HEK293T (cell line): ENCODE measurements at regions not wholly inside any gene's neighbourhood (a gene's known extent, or its start where the extent isn't known, plus 50 kb on each side); places are given as distances from the start of the nearest gene placed in this dataset.
"Not testable (repeated sequence)": the region's sequence is repeated elsewhere in the genome, so short reads cannot be mapped to it uniquely, and the experiment has no call there.

Experiments
- BHLHE40 ChIP-seq: fragments of 450-650 bp; IDR thresholded peaks from 2 replicates; pipeline ENCODE4 v1.6.1; 2016; ENCODE audit warnings: mild to moderate bottlenecking, moderate library complexity, borderline replicate concordance
- ELF4 ChIP-seq: fragments of 450-650 bp; IDR thresholded peaks from 2 replicates; pipeline ENCODE4 v1.6.1; 2017; ENCODE audit warnings: antibody characterized with exemption
- FOXA1 ChIP-seq: fragments of 450-650 bp; IDR thresholded peaks from 2 replicates; pipeline ENCODE4 v1.6.1; 2016; ENCODE audit warnings: mild to moderate bottlenecking
- HDGF ChIP-seq: fragments of 450-650 bp; IDR thresholded peaks from 2 replicates; pipeline ENCODE4 v1.6.1; 2017; ENCODE audit warnings: antibody characterized with exemption, borderline replicate concordance
- L3MBTL2 ChIP-seq: fragments of 450-650 bp; conservative IDR thresholded peaks from 2 replicates; pipeline ENCODE4 v1.6.1; 2016; ENCODE audit warnings: mild to moderate bottlenecking
- SP1 ChIP-seq: fragments of 450-650 bp; IDR thresholded peaks from 2 replicates; pipeline ENCODE4 v1.6.1; 2017

GRCh38 chr5:125923958-125924357 is 499.3 kb upstream of the GRAMD2B start:
- not testable (repeated sequence) for TF ChIP-seq ELF4, SP1, L3MBTL2, HDGF, BHLHE40, FOXA1
